ENCODE measurements at regions not wholly inside any gene's neighbourhood (a gene's known extent, or its start where the extent isn't known, plus 50 kb on each side); places are given as distances from the start of the nearest gene placed in this dataset.

DNA sequence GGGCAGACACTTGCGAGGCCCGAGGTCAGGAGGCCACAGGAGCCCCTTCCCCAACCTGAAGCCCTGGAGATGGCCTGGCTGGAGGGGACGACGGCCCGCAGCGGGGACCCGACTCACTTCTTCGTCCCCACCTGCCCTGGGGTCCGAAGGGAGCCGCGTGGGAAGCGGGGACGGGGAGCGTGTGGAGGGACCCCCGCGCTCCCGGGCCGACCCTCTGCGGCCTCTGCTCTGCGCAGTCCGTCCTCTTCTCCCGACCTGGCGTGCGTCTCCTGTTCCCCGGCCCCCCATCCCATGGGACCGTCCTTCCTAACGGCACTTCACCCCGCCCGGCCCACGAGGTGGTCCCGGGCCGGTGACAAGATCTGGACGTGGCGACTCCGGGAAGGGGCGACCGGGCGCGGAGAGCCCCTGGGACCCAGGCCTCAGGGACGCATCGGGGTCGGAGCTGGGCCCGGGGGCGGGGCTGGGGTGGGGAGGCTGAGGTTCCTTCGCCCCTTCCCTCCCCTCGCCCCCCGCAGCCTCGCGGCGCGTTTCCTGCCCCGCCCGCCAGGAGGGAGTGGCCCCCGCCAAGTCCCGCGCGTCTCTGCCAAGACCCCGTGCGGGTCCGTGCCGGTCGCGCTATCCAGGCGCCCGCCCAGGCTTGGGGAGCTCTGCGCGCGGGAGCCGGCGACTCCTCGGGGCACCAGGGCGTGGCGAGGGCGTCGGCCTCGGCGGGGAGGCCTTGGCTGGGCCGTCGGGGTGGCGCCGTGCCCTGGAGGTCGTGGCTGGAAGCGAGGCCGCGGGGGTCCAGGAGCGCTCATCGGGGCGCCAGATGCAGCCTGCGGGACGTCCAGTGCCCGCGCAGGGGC, 97.1 kb downstream of the TNFAIP2 start:
- peak overlapping the region in 2 of 3 donors; percentile 35 to 49 for H3K4me3 ChIP-seq (ENCODE audit: low read length in 3 of 3)
- no peaks in the 10 kb centered on the region for H3K9me3 ChIP-seq (ENCODE audit: control insufficient read depth in 3 of 3, low read length in 3 of 3)
- H3K9ac ChIP-seq (ENCODE audit: low read depth in 1 of 3, low read length in 3 of 3) = no peak overlapping the region
- peaks cover 0 to 2% (median 0%) of the 10 kb centered on the region in 3 donors for H3K4me1 ChIP-seq (ENCODE audit: control insufficient read depth in 3 of 3, insufficient read depth in 3 of 3, low read length in 3 of 3)
- peaks cover 15 to 32% (median 19%) of the 10 kb centered on the region in 3 donors for H3K27me3 ChIP-seq (ENCODE audit: control insufficient read depth in 3 of 3, insufficient read depth in 3 of 3, low read length in 3 of 3)
- H3K36me3 ChIP-seq (ENCODE audit: control insufficient read depth in 3 of 3, insufficient read depth in 3 of 3, low read length in 3 of 3) = no peaks in the 10 kb centered on the region
- H3K27ac ChIP-seq (ENCODE audit: low read depth, low read length) = no peak overlapping the region

DNA sequence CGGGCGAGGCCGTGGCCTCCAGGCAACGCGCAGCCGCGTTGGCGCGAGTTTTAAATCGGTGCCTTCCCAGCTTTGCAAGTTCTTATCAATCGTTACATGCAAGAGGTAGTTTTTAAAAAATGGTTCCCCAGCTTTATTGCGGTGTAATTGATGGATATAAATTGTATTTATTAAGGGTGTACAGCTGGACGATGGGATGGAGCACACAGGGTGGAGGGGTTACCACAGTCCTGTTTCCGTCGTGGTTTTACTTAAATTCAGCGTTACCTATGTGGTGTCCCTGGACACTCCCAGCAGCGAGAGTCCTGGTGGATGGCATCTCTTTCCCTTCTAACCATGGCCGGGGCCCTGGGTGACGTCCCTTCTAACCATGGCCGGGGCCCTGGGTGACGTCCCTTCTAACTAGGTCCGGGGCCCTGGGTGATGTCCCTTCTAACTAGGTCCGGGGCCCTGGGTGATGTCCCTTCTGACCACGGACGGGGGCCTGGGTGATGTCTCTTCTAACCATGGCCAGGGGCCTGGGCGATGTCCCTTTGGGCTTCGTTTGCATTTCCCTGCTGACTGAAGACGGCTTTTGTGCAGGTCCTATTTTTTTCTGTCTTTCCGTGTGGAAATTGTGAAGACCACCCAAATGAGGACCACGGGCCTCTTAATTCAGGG, 97.9 kb downstream of the TNFAIP2 start:
- no peaks in the 10 kb centered on the region for H3K36me3 ChIP-seq (ENCODE audit: control insufficient read depth in 3 of 3, insufficient read depth in 3 of 3, low read length in 3 of 3)
- H3K27ac ChIP-seq (ENCODE audit: low read depth, low read length) = no peak overlapping the region
- peaks cover 15 to 32% (median 21%) of the 10 kb centered on the region in 3 donors for H3K27me3 ChIP-seq (ENCODE audit: control insufficient read depth in 3 of 3, insufficient read depth in 3 of 3, low read length in 3 of 3)
- H3K4me1 ChIP-seq (ENCODE audit: control insufficient read depth in 3 of 3, insufficient read depth in 3 of 3, low read length in 3 of 3) = peaks cover 0 to 2% (median 0%) of the 10 kb centered on the region in 3 donors
- no peaks in the 10 kb centered on the region for H3K9me3 ChIP-seq (ENCODE audit: control insufficient read depth in 3 of 3, low read length in 3 of 3)
- H3K4me3 ChIP-seq (ENCODE audit: low read length in 3 of 3) = peak overlapping the region in 2 of 3 donors; percentile 35 to 49
- H3K9ac ChIP-seq (ENCODE audit: low read depth in 1 of 3, low read length in 3 of 3) = no peak overlapping the region

DNA sequence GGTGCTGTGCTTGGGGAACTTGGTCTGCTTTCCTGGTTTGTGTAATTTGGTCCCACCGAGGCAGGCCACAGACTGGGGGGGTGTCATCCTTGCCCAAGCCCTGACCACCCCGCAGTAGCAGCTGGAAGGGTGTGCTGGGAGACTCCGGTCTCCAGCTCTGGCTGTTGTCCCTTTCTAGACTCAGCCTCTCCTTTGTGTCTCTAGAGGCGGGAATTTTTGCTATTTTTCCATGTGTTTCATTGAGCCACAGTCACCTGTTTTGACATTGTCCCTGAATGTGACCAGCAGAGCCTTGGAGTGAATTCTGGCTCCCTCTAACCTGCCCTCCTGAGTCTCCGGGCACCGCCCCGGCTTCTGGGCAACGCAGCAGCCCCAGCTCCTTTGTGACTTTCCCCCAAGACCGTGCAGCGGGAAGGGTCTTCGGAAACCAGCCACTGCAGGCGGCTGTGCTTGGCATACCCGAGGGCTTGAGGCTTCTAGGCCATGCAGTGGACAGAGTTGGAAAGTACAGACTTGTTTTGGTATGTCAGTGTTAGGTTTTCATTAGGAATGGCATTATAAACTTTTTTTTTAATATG, 98.6 kb downstream of the TNFAIP2 start:
- H3K36me3 ChIP-seq (ENCODE audit: control insufficient read depth in 3 of 3, insufficient read depth in 3 of 3, low read length in 3 of 3) = no peaks in the 10 kb centered on the region
- peaks cover 15 to 37% (median 21%) of the 10 kb centered on the region in 3 donors for H3K27me3 ChIP-seq (ENCODE audit: control insufficient read depth in 3 of 3, insufficient read depth in 3 of 3, low read length in 3 of 3)
- no peak overlapping the region for H3K27ac ChIP-seq (ENCODE audit: low read depth, low read length)
- no peak overlapping the region for H3K9ac ChIP-seq (ENCODE audit: low read depth in 1 of 3, low read length in 3 of 3)
- H3K4me3 ChIP-seq (ENCODE audit: low read length in 3 of 3) = no peak overlapping the region
- no peaks in the 10 kb centered on the region for H3K9me3 ChIP-seq (ENCODE audit: control insufficient read depth in 3 of 3, low read length in 3 of 3)
- H3K4me1 ChIP-seq (ENCODE audit: control insufficient read depth in 3 of 3, insufficient read depth in 3 of 3, low read length in 3 of 3) = peaks cover 0 to 2% (median 0%) of the 10 kb centered on the region in 3 donors

DNA sequence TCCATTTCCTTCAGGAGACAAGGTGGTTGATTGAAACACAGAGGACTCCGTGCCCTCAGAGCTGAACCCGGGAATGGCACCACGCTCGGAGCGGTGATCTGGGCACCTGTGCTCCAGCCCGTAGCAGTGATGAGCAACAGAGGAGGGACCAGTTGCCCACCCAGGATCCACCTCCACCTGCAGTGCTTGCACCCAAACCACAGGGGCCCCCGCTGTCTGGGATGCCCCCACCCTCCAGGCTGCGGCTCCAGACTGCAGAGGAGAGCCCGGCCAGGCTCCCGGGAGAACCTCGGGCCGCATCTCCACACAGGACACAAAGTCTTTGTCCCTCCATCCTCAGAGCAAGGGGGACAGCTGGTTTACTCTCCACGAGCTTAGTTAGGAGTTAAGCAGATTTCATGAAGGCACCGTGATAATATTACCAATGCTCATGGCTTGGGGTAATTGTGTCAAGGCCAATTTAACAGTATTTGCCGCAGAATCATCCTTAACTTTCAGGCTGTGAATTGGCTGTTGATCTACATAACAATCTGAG, 100.6 kb downstream of the TNFAIP2 start:
- H3K27me3 ChIP-seq (ENCODE audit: control insufficient read depth in 3 of 3, insufficient read depth in 3 of 3, low read length in 3 of 3) = peaks cover 19 to 42% (median 25%) of the 10 kb centered on the region in 3 donors
- peaks cover 0 to 2% (median 0%) of the 10 kb centered on the region in 3 donors for H3K4me1 ChIP-seq (ENCODE audit: control insufficient read depth in 3 of 3, insufficient read depth in 3 of 3, low read length in 3 of 3)
- no peaks in the 10 kb centered on the region for H3K9me3 ChIP-seq (ENCODE audit: control insufficient read depth in 3 of 3, low read length in 3 of 3)
- H3K9ac ChIP-seq (ENCODE audit: low read depth in 1 of 3, low read length in 3 of 3) = no peak overlapping the region
- no peak overlapping the region for H3K4me3 ChIP-seq (ENCODE audit: low read length in 3 of 3)
- H3K36me3 ChIP-seq (ENCODE audit: control insufficient read depth in 3 of 3, insufficient read depth in 3 of 3, low read length in 3 of 3) = no peaks in the 10 kb centered on the region
- H3K27ac ChIP-seq (ENCODE audit: low read depth, low read length) = no peak overlapping the region

DNA sequence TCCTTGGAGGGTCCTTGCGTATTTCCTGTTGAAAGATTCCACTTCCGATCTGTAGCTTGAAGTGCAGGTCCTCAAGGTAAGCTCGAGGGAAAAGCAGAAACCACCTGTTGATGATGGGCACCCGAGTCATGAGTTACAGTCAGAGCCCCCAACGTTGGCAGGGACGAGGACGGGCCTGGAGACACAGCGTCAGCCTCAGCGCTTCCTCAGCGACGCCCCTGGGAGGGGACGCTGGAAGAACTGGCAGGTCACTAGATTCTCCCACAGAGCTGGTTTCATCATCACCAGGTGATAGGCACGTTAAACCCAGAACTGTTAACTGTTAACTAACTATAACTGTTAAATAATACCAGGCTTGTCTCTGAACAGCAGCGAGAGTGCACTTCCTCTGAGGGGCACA, 101.8 kb downstream of the TNFAIP2 start:
- peaks cover 19 to 39% (median 25%) of the 10 kb centered on the region in 3 donors for H3K27me3 ChIP-seq (ENCODE audit: control insufficient read depth in 3 of 3, insufficient read depth in 3 of 3, low read length in 3 of 3)
- H3K4me3 ChIP-seq (ENCODE audit: low read length in 3 of 3) = no peak overlapping the region
- H3K9ac ChIP-seq (ENCODE audit: low read depth in 1 of 3, low read length in 3 of 3) = no peak overlapping the region
- no peak overlapping the region for H3K27ac ChIP-seq (ENCODE audit: low read depth, low read length)
- H3K9me3 ChIP-seq (ENCODE audit: control insufficient read depth in 3 of 3, low read length in 3 of 3) = no peaks in the 10 kb centered on the region
- no peaks in the 10 kb centered on the region for H3K36me3 ChIP-seq (ENCODE audit: control insufficient read depth in 3 of 3, insufficient read depth in 3 of 3, low read length in 3 of 3)
- H3K4me1 ChIP-seq (ENCODE audit: control insufficient read depth in 3 of 3, insufficient read depth in 3 of 3, low read length in 3 of 3) = peaks cover 0 to 2% (median 0%) of the 10 kb centered on the region in 3 donors

DNA sequence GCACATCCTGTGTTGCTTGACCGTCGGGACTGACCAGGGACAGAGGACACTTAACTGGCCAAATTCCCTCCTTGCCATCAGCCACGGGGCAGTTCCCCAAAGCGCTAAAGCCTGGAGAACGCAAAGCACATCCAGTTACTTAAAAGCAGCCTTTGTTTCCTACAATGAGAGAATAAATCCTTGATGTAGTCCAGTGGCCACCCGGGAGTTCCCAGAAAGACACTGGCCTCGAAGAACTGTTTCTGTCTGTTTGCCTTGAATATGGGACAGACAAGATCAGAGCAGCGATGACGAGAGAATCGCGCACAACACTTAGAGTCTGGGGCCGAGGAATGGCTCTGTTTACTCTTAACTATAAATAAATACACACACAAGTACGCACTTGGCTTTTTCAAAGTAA, 102.2 kb downstream of the TNFAIP2 start:
- H3K9me3 ChIP-seq (ENCODE audit: control insufficient read depth in 3 of 3, low read length in 3 of 3) = no peaks in the 10 kb centered on the region
- no peaks in the 10 kb centered on the region for H3K36me3 ChIP-seq (ENCODE audit: control insufficient read depth in 3 of 3, insufficient read depth in 3 of 3, low read length in 3 of 3)
- H3K27me3 ChIP-seq (ENCODE audit: control insufficient read depth in 3 of 3, insufficient read depth in 3 of 3, low read length in 3 of 3) = peaks cover 19 to 36% (median 25%) of the 10 kb centered on the region in 3 donors
- no peak overlapping the region for H3K9ac ChIP-seq (ENCODE audit: low read depth in 1 of 3, low read length in 3 of 3)
- H3K4me3 ChIP-seq (ENCODE audit: low read length in 3 of 3) = no peak overlapping the region
- H3K4me1 ChIP-seq (ENCODE audit: control insufficient read depth in 3 of 3, insufficient read depth in 3 of 3, low read length in 3 of 3) = peaks cover 0 to 2% (median 0%) of the 10 kb centered on the region in 3 donors
- no peak overlapping the region for H3K27ac ChIP-seq (ENCODE audit: low read depth, low read length)

DNA sequence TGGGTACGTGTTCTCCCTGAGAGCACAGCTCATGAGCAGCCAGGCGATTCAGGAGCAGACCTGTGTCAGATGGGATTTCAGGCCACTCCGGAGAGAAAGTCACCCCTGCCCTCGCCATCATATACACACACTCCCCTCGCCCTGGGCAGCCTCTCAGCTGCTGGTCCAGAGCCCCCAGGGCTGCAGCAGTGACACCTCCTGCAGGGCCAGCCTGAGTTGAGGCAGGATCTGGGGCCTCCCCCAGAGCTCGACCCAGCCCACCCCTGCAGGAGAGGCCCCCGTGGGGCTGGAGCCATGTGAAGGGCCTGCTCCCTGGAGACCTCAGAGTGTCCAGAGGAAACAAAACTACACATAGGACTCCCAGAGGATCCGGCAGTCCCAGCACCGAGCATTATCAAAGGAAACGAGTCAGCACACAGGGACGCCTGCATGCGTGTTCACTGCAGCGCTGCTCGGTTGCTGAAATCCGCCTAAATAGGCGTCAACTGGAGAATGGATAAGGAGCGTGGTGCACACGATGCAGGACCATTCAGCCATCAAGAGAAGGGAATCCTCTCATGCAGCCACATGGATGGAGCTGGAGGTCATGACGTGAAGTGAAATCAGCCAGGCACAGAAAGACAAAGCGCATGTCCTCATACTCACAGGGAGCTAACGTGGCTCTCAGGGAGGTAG, 104.0 kb downstream of the TNFAIP2 start:
- no peaks in the 10 kb centered on the region for H3K9me3 ChIP-seq (ENCODE audit: control insufficient read depth in 3 of 3, low read length in 3 of 3)
- H3K9ac ChIP-seq (ENCODE audit: low read depth in 1 of 3, low read length in 3 of 3) = no peak overlapping the region
- H3K4me3 ChIP-seq (ENCODE audit: low read length in 3 of 3) = no peak overlapping the region
- H3K4me1 ChIP-seq (ENCODE audit: control insufficient read depth in 3 of 3, insufficient read depth in 3 of 3, low read length in 3 of 3) = no peaks in the 10 kb centered on the region
- no peak overlapping the region for H3K27ac ChIP-seq (ENCODE audit: low read depth, low read length)
- H3K36me3 ChIP-seq (ENCODE audit: control insufficient read depth in 3 of 3, insufficient read depth in 3 of 3, low read length in 3 of 3) = no peaks in the 10 kb centered on the region
- peaks cover 6 to 21% (median 14%) of the 10 kb centered on the region in 3 donors for H3K27me3 ChIP-seq (ENCODE audit: control insufficient read depth in 3 of 3, insufficient read depth in 3 of 3, low read length in 3 of 3)

DNA sequence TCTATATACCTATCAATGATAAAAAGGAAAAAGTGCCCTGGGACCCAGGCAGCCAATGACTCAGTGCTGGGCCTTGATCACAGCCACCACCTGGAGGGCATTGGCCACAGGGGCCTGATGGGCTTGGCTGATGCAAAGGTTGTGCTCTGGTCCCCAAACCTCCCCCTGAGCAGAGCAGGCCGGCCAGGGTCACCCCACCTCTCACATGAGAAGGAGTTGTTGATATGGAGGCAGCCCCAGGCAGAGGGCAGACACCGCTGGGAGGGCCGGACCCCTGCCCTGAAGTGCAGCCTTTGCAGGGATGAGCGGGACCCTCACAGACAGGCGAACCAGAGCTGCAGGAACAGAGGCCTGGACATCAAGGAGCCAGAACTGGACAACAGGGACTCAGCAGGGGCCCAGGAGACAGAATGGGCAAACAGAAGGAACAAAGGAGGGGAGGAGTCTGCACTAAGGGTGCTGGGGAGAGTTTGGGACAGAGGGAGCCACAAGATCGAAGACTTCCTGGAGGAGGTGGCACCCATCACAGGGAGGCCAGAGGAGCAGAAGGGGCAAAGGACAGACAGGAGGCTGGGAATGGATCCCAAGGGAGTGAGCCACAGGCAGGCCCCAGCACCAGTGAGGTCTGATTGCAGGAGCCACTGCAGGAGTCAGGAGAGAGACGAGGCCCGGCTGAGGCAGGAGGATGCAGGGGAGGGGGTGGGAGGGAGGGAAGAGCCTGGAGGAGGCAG, 105.0 kb downstream of the TNFAIP2 start:
- Histone ChIP-seq H3K9me3 (ENCODE audit: control insufficient read depth in 3 of 3, low read length in 3 of 3) (no peaks in the 10 kb centered on the region), H3K36me3 (ENCODE audit: control insufficient read depth in 3 of 3, insufficient read depth in 3 of 3, low read length in 3 of 3) (no peaks in the 10 kb centered on the region), H3K27ac (ENCODE audit: low read depth, low read length) (no peak overlapping the region), H3K9ac (ENCODE audit: low read depth in 1 of 3, low read length in 3 of 3) (no peak overlapping the region), H3K4me1 (ENCODE audit: control insufficient read depth in 3 of 3, insufficient read depth in 3 of 3, low read length in 3 of 3) (no peaks in the 10 kb centered on the region), H3K27me3 (ENCODE audit: control insufficient read depth in 3 of 3, insufficient read depth in 3 of 3, low read length in 3 of 3) (peaks cover 6 to 21% (median 14%) of the 10 kb centered on the region in 3 donors), H3K4me3 (ENCODE audit: low read length in 3 of 3) (no peak overlapping the region)

DNA sequence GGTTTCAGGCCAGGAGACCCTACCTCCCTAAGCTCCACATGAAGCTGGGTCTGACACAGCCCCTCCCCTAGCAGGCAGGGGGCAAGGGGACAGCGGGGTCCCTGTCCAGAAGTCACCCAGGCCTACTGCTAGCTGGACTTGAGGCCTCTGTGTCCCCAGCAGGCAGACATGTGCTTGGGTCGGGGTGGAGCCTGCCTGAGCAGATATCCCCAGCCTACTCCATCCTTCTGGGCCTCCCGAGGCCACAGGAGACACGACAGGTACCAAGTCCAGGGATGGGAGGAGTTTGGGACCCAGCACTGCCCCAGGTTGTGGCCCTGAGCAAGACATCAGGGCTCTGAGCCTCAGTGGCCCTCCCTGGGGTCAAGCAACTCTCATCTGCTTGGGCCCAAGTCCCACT, 105.2 kb upstream of the EIF5 start:
- Histone ChIP-seq H3K9ac (ENCODE audit: low read depth in 1 of 3, low read length in 3 of 3) (no peak overlapping the region), H3K9me3 (ENCODE audit: control insufficient read depth in 3 of 3, low read length in 3 of 3) (no peaks in the 10 kb centered on the region), H3K27me3 (ENCODE audit: control insufficient read depth in 3 of 3, insufficient read depth in 3 of 3, low read length in 3 of 3) (peaks cover 6 to 20% (median 14%) of the 10 kb centered on the region in 3 donors), H3K36me3 (ENCODE audit: control insufficient read depth in 3 of 3, insufficient read depth in 3 of 3, low read length in 3 of 3) (no peaks in the 10 kb centered on the region), H3K27ac (ENCODE audit: low read depth, low read length) (no peak overlapping the region), H3K4me3 (ENCODE audit: low read length in 3 of 3) (no peak overlapping the region), H3K4me1 (ENCODE audit: control insufficient read depth in 3 of 3, insufficient read depth in 3 of 3, low read length in 3 of 3) (no peaks in the 10 kb centered on the region)
